ENCODE measurements at regions not wholly inside any gene's neighbourhood (a gene's known extent, or its start where the extent isn't known, plus 50 kb on each side); places are given as distances from the start of the nearest gene placed in this dataset.

DNA sequence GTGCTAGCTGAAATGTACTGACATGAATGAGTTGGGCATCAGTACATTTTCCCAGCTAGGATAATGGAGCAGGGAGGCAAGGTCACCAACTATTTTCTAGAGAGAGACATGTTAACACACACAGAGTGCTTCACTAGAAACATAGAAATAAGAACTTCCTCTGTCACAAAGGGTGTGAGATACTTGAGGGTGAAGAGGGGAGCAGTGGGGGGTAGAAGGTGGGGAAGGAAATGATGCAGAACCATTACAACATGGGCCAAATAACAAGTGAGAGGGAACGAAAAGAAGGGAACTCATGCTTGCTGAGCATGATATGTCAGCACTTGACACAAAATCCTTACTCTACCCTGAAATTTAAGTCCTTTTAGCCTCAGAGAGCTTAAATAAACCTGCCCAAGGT, 87.8 kb upstream of the RFC3 start:
- Histone ChIP-seq H3K27me3 (ENCODE audit: low read depth) (no peaks in the 10 kb centered on the region), H3K27ac (replicated peaks) (no peak overlapping the region), H3K4me3 (no peak overlapping the region), H3K9me3 (replicated peaks) (no peaks in the 10 kb centered on the region), H3K4me1 (peaks cover 21% of the 10 kb centered on the region), H3K36me3 (no peaks in the 10 kb centered on the region)
- no peak for DNase-seq
- intact Hi-C loops (cut with micrococcal nuclease) = no loop called here
- TF ChIP-seq, protein P1, sequence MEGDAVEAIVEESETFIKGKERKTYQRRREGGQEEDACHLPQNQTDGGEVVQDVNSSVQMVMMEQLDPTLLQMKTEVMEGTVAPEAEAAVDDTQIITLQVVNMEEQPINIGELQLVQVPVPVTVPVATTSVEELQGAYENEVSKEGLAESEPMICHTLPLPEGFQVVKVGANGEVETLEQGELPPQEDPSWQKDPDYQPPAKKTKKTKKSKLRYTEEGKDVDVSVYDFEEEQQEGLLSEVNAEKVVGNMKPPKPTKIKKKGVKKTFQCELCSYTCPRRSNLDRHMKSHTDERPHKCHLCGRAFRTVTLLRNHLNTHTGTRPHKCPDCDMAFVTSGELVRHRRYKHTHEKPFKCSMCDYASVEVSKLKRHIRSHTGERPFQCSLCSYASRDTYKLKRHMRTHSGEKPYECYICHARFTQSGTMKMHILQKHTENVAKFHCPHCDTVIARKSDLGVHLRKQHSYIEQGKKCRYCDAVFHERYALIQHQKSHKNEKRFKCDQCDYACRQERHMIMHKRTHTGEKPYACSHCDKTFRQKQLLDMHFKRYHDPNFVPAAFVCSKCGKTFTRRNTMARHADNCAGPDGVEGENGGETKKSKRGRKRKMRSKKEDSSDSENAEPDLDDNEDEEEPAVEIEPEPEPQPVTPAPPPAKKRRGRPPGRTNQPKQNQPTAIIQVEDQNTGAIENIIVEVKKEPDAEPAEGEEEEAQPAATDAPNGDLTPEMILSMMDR (IDR thresholded peaks at IDR 0.05; ENCODE audit: borderline replicate concordance) = no peak

DNA sequence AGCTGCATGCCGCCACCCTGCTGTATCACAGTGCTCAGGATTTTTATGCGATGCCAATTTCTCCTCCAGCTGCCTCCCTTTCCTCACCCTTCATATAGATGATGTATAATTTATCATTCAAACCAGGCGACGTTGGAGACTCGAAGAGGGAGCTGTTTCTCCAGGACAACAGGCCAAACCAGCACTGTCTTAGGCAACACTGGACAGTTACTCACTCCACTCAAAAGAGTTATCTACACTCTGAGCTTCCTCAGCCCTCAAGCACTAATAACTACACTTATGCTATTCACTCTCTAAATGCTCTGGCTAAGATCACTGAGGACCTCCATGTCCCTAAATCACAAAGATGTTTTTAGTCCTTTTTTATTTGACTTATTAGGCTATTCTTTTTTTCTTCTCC, 87.3 kb upstream of the RFC3 start:
- intact Hi-C loops (cut with micrococcal nuclease) = no loop called here
- no peaks in the 10 kb centered on the region for H3K27me3 ChIP-seq (ENCODE audit: low read depth)
- TF ChIP-seq, protein P1 (IDR thresholded peaks at IDR 0.05; ENCODE audit: borderline replicate concordance) = no peak
- no peak for DNase-seq
- no peak overlapping the region for H3K27ac ChIP-seq (replicated peaks)
- no peak overlapping the region for H3K4me3 ChIP-seq
- H3K4me1 ChIP-seq = peaks cover 25% of the 10 kb centered on the region
- H3K36me3 ChIP-seq = no peaks in the 10 kb centered on the region
- no peaks in the 10 kb centered on the region for H3K9me3 ChIP-seq (replicated peaks)

DNA sequence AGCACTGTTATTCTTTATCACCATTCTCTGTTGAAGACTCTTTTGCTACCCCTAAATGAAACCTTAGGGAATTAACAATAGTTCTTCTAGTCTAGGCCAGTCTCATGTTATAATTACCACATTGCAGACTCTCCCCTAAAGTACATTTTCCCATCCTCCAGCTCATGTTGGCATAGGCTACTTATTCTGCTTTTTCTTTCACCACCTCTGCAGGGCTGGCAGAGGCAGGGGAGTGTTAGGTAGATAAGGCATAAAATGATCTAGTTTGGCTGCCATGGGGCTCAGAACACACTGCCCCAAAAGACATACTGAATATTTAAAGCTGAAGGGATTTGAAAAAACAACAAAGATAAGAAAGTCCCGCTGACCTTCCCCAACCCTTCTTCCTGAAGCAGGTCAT, 82.7 kb upstream of the RFC3 start:
- H3K4me1 ChIP-seq = peaks cover 13% of the 10 kb centered on the region
- no peak overlapping the region for H3K27ac ChIP-seq (replicated peaks)
- H3K4me3 ChIP-seq = no peak overlapping the region
- H3K27me3 ChIP-seq (ENCODE audit: low read depth) = no peaks in the 10 kb centered on the region
- intact Hi-C loops (cut with micrococcal nuclease) = no loop called here
- TF ChIP-seq, protein P1 (IDR thresholded peaks at IDR 0.05; ENCODE audit: borderline replicate concordance) = no peak
- H3K36me3 ChIP-seq = no peaks in the 10 kb centered on the region
- DNase-seq = no peak
- peaks cover 2% of the 10 kb centered on the region for H3K9me3 ChIP-seq (replicated peaks)

DNA sequence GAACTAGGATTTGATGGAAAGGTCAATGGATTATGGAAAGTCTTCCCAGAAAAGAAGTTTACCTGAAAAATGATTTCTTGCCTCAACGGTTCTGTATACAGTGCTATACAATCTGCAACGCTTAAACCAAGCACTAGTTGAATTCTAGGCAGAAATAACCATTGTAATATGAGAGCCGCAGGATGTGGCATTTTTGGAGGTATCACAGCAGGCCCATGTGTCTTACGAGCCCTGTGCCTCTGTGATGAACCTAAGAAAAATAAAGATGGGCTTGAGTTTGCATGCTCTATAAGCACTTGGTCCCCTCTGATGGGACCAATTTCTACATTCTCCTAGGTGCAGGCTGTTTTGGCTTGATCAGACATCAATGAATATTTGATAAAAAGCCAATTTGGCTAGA, 78.7 kb upstream of the RFC3 start:
- H3K4me1 ChIP-seq = peaks cover 13% of the 10 kb centered on the region
- intact Hi-C loops (cut with micrococcal nuclease) = no loop called here
- TF ChIP-seq, protein P1 (IDR thresholded peaks at IDR 0.05; ENCODE audit: borderline replicate concordance) = no peak
- H3K36me3 ChIP-seq = no peaks in the 10 kb centered on the region
- peaks cover 2% of the 10 kb centered on the region for H3K9me3 ChIP-seq (replicated peaks)
- H3K4me3 ChIP-seq = no peak overlapping the region
- peak overlapping the region; percentile 32 for H3K27ac ChIP-seq (replicated peaks)
- no peak for DNase-seq
- no peaks in the 10 kb centered on the region for H3K27me3 ChIP-seq (ENCODE audit: low read depth)

DNA sequence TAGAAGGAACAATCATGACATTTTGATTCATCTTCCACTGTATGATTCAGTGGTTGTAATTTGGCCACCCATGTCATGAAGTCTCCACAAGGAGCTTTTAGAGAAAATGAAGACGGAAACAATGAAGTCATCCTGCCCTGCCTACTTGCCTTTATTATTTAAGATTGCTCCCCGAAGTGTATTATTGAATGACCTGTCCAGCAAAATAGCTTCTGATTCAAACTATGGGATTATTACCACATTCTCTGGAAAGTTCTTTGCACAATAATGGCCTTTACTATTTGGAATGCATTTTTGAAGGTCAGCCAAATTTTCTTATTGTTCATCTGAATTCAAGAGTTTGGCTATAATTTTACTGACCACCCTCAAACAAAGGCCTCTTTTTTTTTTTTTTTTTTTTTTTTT, 77.8 kb upstream of the RFC3 start:
- TF ChIP-seq, protein P1 (IDR thresholded peaks at IDR 0.05; ENCODE audit: borderline replicate concordance) = no peak
- Histone ChIP-seq H3K4me3 (no peak overlapping the region), H3K4me1 (peaks cover 18% of the 10 kb centered on the region), H3K36me3 (no peaks in the 10 kb centered on the region), H3K27ac (replicated peaks) (peak overlapping the region; percentile 32), H3K27me3 (ENCODE audit: low read depth) (no peaks in the 10 kb centered on the region), H3K9me3 (replicated peaks) (peaks cover 2% of the 10 kb centered on the region)
- DNase-seq = no peak
- intact Hi-C loops (cut with micrococcal nuclease) = no loop called here

DNA sequence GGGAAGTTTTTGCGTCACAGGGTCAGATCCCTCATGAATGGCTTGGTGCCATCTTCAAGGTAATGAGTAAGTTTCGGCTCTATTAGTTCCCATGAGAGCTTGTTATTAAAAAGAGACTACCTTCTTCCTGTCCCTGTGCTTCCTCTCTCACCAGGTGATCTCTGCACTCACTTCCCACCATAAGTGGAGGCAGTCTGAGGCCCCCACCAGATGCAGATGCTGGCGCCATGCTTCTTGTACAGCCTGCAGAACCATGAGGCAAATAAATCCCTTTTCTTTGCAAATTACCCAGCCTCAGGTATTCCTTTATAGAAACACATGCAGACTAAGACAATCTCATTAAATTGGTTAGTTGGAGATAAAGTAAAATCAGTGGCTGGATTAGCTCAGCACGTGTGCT, 75.6 kb upstream of the RFC3 start:
- intact Hi-C loops (cut with micrococcal nuclease) = no loop called here
- TF ChIP-seq, protein P1 (IDR thresholded peaks at IDR 0.05; ENCODE audit: borderline replicate concordance) = no peak
- no peak for DNase-seq

More for the DNA sequence above, 75.6 kb upstream of the RFC3 start:
- H3K36me3 ChIP-seq = no peaks in the 10 kb centered on the region
- H3K27me3 ChIP-seq (ENCODE audit: low read depth) = no peaks in the 10 kb centered on the region
- H3K4me1 ChIP-seq = peaks cover 23% of the 10 kb centered on the region
- no peak overlapping the region for H3K27ac ChIP-seq (replicated peaks)
- no peaks in the 10 kb centered on the region for H3K9me3 ChIP-seq (replicated peaks)
- H3K4me3 ChIP-seq = no peak overlapping the region
